WTC11 (cell line): ENCODE measurements at regions not wholly inside any gene's neighbourhood (a gene's known extent, or its start where the extent isn't known, plus 50 kb on each side); places are given as distances from the start of the nearest gene placed in this dataset.
A peak's percentile ranks its signal among the peaks of the same experiment; 100 is the strongest.

Source experiments
- ATAC-seq: fragments of 200-7000 bp; cut with Tn5 transposase; 2 replicates; pipeline ENCODE4 v1.10.0; 2021; ENCODE audit warnings: mild to moderate bottlenecking, moderate library complexity
- CTCF ChIA-PET: fragments of 300-600 bp; sonication (Branson Sonifier 250); formaldehyde crosslinking; loops from one replicate; lab custom pipeline; 2021; ENCODE audit warnings: antibody characterized with exemption; lab: Charles Lee
- POLR2A ChIA-PET: fragments of 350-600 bp; sonication (Branson Sonifier 250); formaldehyde crosslinking; loops from one replicate; lab custom pipeline; 2021; ENCODE audit warnings: antibody characterized with exemption; lab: Charles Lee
- DNase-seq: peaks from one replicate; pipeline ENCODE4 v3.0.0; 2021; ENCODE audit warnings: low spot score
- H3K27ac Mint-ChIP-seq: 2 replicates; pipeline ENCODE4 v1.8.0; 2021; ENCODE audit warnings: mixed read lengths
- H3K27me3 Mint-ChIP-seq: 2 replicates; pipeline ENCODE4 v1.8.0; 2021; ENCODE audit warnings: low read depth, mild to moderate bottlenecking, moderate library complexity, mixed read lengths
- H3K36me3 Mint-ChIP-seq: 2 replicates; pipeline ENCODE4 v1.8.0; 2021; ENCODE audit warnings: mixed read lengths
- H3K4me1 Mint-ChIP-seq: 2 replicates; pipeline ENCODE4 v1.8.0; 2022; ENCODE audit warnings: mixed read lengths
- H3K4me3 Mint-ChIP-seq: 2 replicates; pipeline ENCODE4 v1.8.0; 2021; ENCODE audit warnings: mild to moderate bottlenecking, moderate library complexity, mixed read lengths
- H3K9me3 Mint-ChIP-seq: 2 replicates; pipeline ENCODE4 v1.8.0; 2021; ENCODE audit warnings: mixed read lengths
- ATF1 ChIP-seq: sonication (generic); formaldehyde crosslinking; IDR thresholded peaks from 2 replicates; pipeline ENCODE4 v1.8.1; 2023; ENCODE audit warnings: mild to moderate bottlenecking, moderate library complexity, missing genetic modification reagents
- CBFB ChIP-seq: sonication (generic); formaldehyde crosslinking; IDR thresholded peaks from 2 replicates; pipeline ENCODE4 v1.8.1; 2022; ENCODE audit warnings: mild to moderate bottlenecking, low read depth, missing genetic modification reagents
- ETV6 ChIP-seq: sonication (generic); formaldehyde crosslinking; IDR thresholded peaks from 2 replicates; pipeline ENCODE4 v1.8.1; 2022; ENCODE audit warnings: mild to moderate bottlenecking, missing genetic modification reagents
- FOXK1 ChIP-seq: sonication (generic); formaldehyde crosslinking; IDR thresholded peaks from 2 replicates; pipeline ENCODE4 v1.8.0; 2022; ENCODE audit warnings: mild to moderate bottlenecking, moderate library complexity, missing genetic modification reagents
- NFATC4 ChIP-seq: fragments of 250-450 bp; sonication (Bioruptor Pico); IDR thresholded peaks from 2 replicates; pipeline ENCODE4 v1.9.0; 2021; ENCODE audit warnings: mild to moderate bottlenecking
- NFE2L1 ChIP-seq: sonication (generic); formaldehyde crosslinking; IDR thresholded peaks from 2 replicates; pipeline ENCODE4 v1.8.1; 2023; ENCODE audit warnings: missing genetic modification reagents
- PRRX2 ChIP-seq: fragments of 250-450 bp; sonication (Bioruptor Pico); IDR thresholded peaks from 2 replicates; pipeline ENCODE4 v1.8.0; 2021; ENCODE audit warnings: mild to moderate bottlenecking
- RELA ChIP-seq: sonication (generic); formaldehyde crosslinking; IDR thresholded peaks from 2 replicates; pipeline ENCODE4 v1.8.1; 2022; ENCODE audit warnings: missing genetic modification reagents, mild to moderate bottlenecking, borderline replicate concordance
- ZNF121 ChIP-seq: sonication (generic); formaldehyde crosslinking; IDR thresholded peaks from 2 replicates; pipeline ENCODE4 v1.8.0; 2023; ENCODE audit warnings: missing genetic modification reagents
- ZNF423 ChIP-seq: fragments of 250-450 bp; sonication (Bioruptor Pico); IDR thresholded peaks from 2 replicates; pipeline ENCODE4 v2.1.2; 2022; ENCODE audit warnings: mild to moderate bottlenecking, moderate library complexity
- TF ChIP-seq, protein P1 (sequence below): fragments of 250-450 bp; sonication (Bioruptor Pico); IDR thresholded peaks from 2 replicates; pipeline ENCODE4 v1.9.0; 2021; ENCODE audit warnings: mild to moderate bottlenecking, borderline replicate concordance
- TF ChIP-seq, protein P2 (sequence below): fragments of 250-450 bp; sonication (Bioruptor Pico); IDR thresholded peaks from 2 replicates; pipeline ENCODE4 v1.9.0; 2021; ENCODE audit warnings: mild to moderate bottlenecking
- TF ChIP-seq, protein P3 (sequence below): sonication (generic); formaldehyde crosslinking; IDR thresholded peaks from 2 replicates; pipeline ENCODE4 v1.8.1; 2023; ENCODE audit warnings: mild to moderate bottlenecking, moderate library complexity, missing genetic modification reagents
- TF ChIP-seq, protein P4 (sequence below): fragments of 250-450 bp; sonication (Bioruptor Pico); IDR thresholded peaks from 2 replicates; pipeline ENCODE4 v1.8.0; 2021; ENCODE audit warnings: mild to moderate bottlenecking

DNA sequence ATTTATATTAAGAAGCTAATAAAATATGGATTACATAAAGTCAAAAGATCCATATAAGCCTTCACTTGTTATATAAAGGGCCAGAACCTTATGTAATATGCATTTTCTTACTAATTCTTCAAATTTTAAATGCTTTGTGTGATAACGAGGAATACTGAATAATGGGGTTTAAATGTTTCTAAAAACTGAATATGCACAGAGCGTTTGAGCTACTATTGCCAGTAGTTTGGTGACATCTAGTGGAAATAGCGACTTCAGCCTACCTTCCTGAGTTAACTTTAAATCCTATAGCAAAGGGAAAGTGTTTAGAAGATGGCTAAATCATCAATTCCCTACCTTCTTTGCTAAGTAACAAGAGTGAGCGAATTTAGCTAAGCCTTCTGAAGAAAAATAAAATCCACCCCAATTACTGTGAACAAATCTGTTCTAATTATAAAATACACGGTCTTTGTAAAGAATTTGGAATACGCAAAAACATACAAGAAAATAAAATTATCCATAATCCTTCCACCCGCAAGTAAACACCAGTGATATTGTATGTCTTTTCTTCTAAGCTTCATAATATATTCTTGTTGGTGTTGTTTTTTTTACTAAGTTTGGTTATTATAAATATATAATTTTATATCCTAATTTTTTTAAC lies 115.5 kb upstream of the G2E3 start:
- Mint-ChIP-seq H3K27me3 (no peaks in the 10 kb centered on the region), H3K9me3 (no peaks in the 10 kb centered on the region), H3K27ac (no peak overlapping the region), H3K4me1 (peaks cover 8% of the 10 kb centered on the region), H3K36me3 (no peaks in the 10 kb centered on the region), H3K4me3 (no peak overlapping the region)
- TF ChIP-seq, protein P1, sequence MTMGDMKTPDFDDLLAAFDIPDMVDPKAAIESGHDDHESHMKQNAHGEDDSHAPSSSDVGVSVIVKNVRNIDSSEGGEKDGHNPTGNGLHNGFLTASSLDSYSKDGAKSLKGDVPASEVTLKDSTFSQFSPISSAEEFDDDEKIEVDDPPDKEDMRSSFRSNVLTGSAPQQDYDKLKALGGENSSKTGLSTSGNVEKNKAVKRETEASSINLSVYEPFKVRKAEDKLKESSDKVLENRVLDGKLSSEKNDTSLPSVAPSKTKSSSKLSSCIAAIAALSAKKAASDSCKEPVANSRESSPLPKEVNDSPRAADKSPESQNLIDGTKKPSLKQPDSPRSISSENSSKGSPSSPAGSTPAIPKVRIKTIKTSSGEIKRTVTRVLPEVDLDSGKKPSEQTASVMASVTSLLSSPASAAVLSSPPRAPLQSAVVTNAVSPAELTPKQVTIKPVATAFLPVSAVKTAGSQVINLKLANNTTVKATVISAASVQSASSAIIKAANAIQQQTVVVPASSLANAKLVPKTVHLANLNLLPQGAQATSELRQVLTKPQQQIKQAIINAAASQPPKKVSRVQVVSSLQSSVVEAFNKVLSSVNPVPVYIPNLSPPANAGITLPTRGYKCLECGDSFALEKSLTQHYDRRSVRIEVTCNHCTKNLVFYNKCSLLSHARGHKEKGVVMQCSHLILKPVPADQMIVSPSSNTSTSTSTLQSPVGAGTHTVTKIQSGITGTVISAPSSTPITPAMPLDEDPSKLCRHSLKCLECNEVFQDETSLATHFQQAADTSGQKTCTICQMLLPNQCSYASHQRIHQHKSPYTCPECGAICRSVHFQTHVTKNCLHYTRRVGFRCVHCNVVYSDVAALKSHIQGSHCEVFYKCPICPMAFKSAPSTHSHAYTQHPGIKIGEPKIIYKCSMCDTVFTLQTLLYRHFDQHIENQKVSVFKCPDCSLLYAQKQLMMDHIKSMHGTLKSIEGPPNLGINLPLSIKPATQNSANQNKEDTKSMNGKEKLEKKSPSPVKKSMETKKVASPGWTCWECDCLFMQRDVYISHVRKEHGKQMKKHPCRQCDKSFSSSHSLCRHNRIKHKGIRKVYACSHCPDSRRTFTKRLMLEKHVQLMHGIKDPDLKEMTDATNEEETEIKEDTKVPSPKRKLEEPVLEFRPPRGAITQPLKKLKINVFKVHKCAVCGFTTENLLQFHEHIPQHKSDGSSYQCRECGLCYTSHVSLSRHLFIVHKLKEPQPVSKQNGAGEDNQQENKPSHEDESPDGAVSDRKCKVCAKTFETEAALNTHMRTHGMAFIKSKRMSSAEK (CRISPR knock-in tag) = no peak
- TF ChIP-seq RELA (no peak), ATF1 (CRISPR knock-in tag) (no peak), ZNF423 (no peak)
- CTCF ChIA-PET = interaction anchor here (0.7 to 3.8 kb wide), 15 partner anchors 9 to 229 kb away, joined by 3 to 39 read pairs (median 5); no protein-coding TSS in a partner anchor
- POLR2A ChIA-PET = no interaction called here
- DNase-seq (no peak), ATAC-seq (peak; percentile 59; the same call in 1 of the 2 replicates)

DNA sequence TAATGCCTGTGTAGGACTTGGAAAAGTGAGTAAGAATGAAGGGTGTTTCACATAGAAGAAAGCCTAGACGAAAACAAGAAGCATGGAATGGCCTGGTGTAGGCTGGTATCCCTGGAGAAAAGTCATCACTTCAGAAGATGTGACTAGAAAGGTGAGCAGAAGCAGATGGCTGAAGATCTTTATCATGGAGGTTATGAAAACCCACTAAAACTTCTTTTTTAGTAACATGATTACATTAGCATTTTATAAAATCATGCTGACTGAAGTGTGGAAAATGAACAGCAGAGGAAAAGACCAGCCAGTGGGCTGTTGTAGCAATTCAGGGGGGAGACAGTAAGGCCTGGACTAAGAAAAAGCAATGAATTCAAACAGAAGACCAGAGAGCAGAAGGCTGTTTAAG lies 114.5 kb upstream of the G2E3 start:
- no peak for DNase-seq
- no peaks in the 10 kb centered on the region for H3K27me3 Mint-ChIP-seq
- H3K4me3 Mint-ChIP-seq = no peak overlapping the region
- no peak overlapping the region for H3K27ac Mint-ChIP-seq
- ChIA-PET CTCF (interaction anchor here (2.5 kb wide), 1 partner anchor 69 kb away, joined by 14 read pairs; no protein-coding TSS in a partner anchor), POLR2A (no interaction called here)
- no peaks in the 10 kb centered on the region for H3K9me3 Mint-ChIP-seq
- ATAC-seq = no peak
- peaks cover 11% of the 10 kb centered on the region for H3K4me1 Mint-ChIP-seq
- TF ChIP-seq ETV6 (CRISPR knock-in tag) = no peak
- TF ChIP-seq, protein P2, sequence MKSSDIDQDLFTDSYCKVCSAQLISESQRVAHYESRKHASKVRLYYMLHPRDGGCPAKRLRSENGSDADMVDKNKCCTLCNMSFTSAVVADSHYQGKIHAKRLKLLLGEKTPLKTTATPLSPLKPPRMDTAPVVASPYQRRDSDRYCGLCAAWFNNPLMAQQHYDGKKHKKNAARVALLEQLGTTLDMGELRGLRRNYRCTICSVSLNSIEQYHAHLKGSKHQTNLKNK (CRISPR knock-in tag) = no peak
- no peak for TF ChIP-seq CBFB (CRISPR knock-in tag)
- TF ChIP-seq, protein P3, sequence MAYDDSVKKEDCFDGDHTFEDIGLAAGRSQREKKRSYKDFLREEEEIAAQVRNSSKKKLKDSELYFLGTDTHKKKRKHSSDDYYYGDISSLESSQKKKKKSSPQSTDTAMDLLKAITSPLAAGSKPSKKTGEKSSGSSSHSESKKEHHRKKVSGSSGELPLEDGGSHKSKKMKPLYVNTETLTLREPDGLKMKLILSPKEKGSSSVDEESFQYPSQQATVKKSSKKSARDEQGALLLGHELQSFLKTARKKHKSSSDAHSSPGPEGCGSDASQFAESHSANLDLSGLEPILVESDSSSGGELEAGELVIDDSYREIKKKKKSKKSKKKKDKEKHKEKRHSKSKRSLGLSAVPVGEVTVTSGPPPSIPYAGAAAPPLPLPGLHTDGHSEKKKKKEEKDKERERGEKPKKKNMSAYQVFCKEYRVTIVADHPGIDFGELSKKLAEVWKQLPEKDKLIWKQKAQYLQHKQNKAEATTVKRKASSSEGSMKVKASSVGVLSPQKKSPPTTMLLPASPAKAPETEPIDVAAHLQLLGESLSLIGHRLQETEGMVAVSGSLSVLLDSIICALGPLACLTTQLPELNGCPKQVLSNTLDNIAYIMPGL (CRISPR knock-in tag) = no peak
- TF ChIP-seq NFE2L1 (CRISPR knock-in tag) = no peak
- no peak for TF ChIP-seq FOXK1 (CRISPR knock-in tag)
- TF ChIP-seq, protein P4, sequence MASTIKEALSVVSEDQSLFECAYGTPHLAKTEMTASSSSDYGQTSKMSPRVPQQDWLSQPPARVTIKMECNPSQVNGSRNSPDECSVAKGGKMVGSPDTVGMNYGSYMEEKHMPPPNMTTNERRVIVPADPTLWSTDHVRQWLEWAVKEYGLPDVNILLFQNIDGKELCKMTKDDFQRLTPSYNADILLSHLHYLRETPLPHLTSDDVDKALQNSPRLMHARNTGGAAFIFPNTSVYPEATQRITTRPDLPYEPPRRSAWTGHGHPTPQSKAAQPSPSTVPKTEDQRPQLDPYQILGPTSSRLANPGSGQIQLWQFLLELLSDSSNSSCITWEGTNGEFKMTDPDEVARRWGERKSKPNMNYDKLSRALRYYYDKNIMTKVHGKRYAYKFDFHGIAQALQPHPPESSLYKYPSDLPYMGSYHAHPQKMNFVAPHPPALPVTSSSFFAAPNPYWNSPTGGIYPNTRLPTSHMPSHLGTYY = no peak
- no peak for TF ChIP-seq PRRX2 (CRISPR knock-in tag)
- no peak for TF ChIP-seq NFATC4 (CRISPR knock-in tag)
- TF ChIP-seq ZNF121 = no peak
- no peaks in the 10 kb centered on the region for H3K36me3 Mint-ChIP-seq
